K562 (cell line): ENCODE measurements at regions not wholly inside any gene's neighbourhood (a gene's known extent, or its start where the extent isn't known, plus 50 kb on each side); places are given as distances from the start of the nearest gene placed in this dataset.

ENCODE experiments used
- ATAC-seq: fragments of 200-7000 bp; cut with Tn5 transposase; 3 replicates; pipeline ENCODE4 v1.9.1; 2020; ENCODE audit warnings: moderate library complexity
- BruUV-seq: library from RNA; stranded (reverse); fragments of 400-500 nt; replicated peaks from 2 replicates; lab custom pipeline; 2021; lab: Mats Ljungman, UMichigan
- CTCF ChIA-PET: fragments of 300-600 bp; formaldehyde crosslinking; extraction: SDS; loops from one replicate; lab custom pipeline; 2021; ENCODE audit warnings: low intra/inter-chr PET ratio; lab: Yijun Ruan, JAX
- POLR2A ChIA-PET: fragments of 300-600, 350-650 bp; sonication (Branson Sonifier 250); formaldehyde crosslinking; extraction: SDS; loops from one replicate; lab custom pipeline; 2021; ENCODE audit warnings: antibody characterized with exemption, inconsistent platforms; lab: Yijun Ruan, JAX
- DNase-seq, 4 experiments: peaks; one replicate each; pipeline versions ENCODE4 v3.0.0 to v3.0.0-alpha.2; 2011 to 2018; ENCODE audit warnings: low spot score in 3 of 4, mixed read lengths in 3 of 4; ENCODE audit errors: extremely low read depth in 1 of 4
- FAIRE-seq: peaks from 2 replicates; lab custom pipeline; 2011; peaks lifted over from hg19 to GRCh38; lab: Jason Lieb, UNC
- H2AFZ ChIP-seq: 2 replicates; pipeline ENCODE4 v1.6.0; 2011; ENCODE audit warnings: low read depth, low read length, control low read depth, inconsistent platforms
- H3K27ac ChIP-seq: fragments of 200-600 bp; 3 replicates; pipeline ENCODE4 v1.8.0; 2011; ENCODE audit warnings: low read depth, mild to moderate bottlenecking, control low read depth, inconsistent platforms, low read length, moderate library complexity, mixed read lengths; ENCODE audit errors: extremely low read depth
- H3K27me3 ChIP-seq, 2 experiments: fragments of 300-600 bp in 1 of 2; 2 replicates in 1 of 2; 3 replicates in 1 of 2; pipeline versions ENCODE4 v1.6.0 to v1.8.0; 2011; ENCODE audit warnings: inconsistent platforms in 2 of 2, low read length in 2 of 2, mild to moderate bottlenecking in 1 of 2, mixed read lengths in 1 of 2, moderate library complexity in 1 of 2; ENCODE audit not compliant: control insufficient read depth in 2 of 2, insufficient read depth in 2 of 2
- H3K36me3 ChIP-seq: fragments of 300-600 bp; 3 replicates; pipeline ENCODE4 v1.8.0; 2011; ENCODE audit warnings: mild to moderate bottlenecking, low read length, inconsistent platforms; ENCODE audit not compliant: control insufficient read depth, insufficient read depth
- H3K4me1 ChIP-seq, 2 experiments: fragments of 200-600 bp in 1 of 2; replicated peaks in 1 of 2; 2 replicates in 1 of 2; 3 replicates in 1 of 2; pipeline versions ENCODE4 v1.5.1 to v1.8.0; 2011; ENCODE audit warnings: inconsistent platforms in 2 of 2, low read length in 2 of 2, mild to moderate bottlenecking in 1 of 2, mixed read lengths in 1 of 2, moderate library complexity in 1 of 2; ENCODE audit not compliant: control insufficient read depth in 2 of 2, insufficient read depth in 2 of 2
- H3K4me2 ChIP-seq: 2 replicates; pipeline ENCODE4 v1.6.1; 2011; ENCODE audit warnings: low read length, control low read depth, inconsistent platforms, mixed read lengths; ENCODE audit not compliant: insufficient read depth
- H3K4me3 ChIP-seq: fragments of 200-600 bp; sonication (generic), shearing (Covaris generic); 2 replicates; pipeline ENCODE4 v1.5.1; 2016; ENCODE audit warnings: control low read depth, inconsistent platforms
- H3K79me2 ChIP-seq: fragments of 200-600 bp; 3 replicates; pipeline ENCODE4 v1.8.0; 2011; ENCODE audit warnings: low read length, inconsistent platforms; ENCODE audit not compliant: control insufficient read depth, insufficient read depth
- H3K9ac ChIP-seq, 2 experiments: 2 replicates each; pipeline versions ENCODE4 v1.6.0 to v1.6.1; 2011; ENCODE audit warnings: low read depth in 2 of 2, low read length in 2 of 2, control low read depth in 1 of 2, inconsistent platforms in 1 of 2, mild to moderate bottlenecking in 1 of 2, mixed read lengths in 1 of 2; ENCODE audit not compliant: insufficient read depth in 1 of 2
- H3K9me1 ChIP-seq: one replicate; pipeline ENCODE4 v1.6.0; 2011; ENCODE audit warnings: inconsistent platforms, mild to moderate bottlenecking, low read length, moderate library complexity; ENCODE audit not compliant: control insufficient read depth, insufficient read depth
- H3K9me3 ChIP-seq: replicated peaks from 2 replicates; pipeline ENCODE4 v1.5.1; 2011; ENCODE audit warnings: low read depth, low read length, inconsistent platforms; ENCODE audit not compliant: control insufficient read depth, insufficient read depth
- H4K20me1 ChIP-seq: replicated peaks from 2 replicates; pipeline ENCODE4 v1.6.1; 2011; ENCODE audit warnings: low read length, inconsistent platforms, mixed read lengths; ENCODE audit not compliant: control insufficient read depth, insufficient read depth
- CBX8 ChIP-seq: fragments of 200-600 bp; sonication (generic); IDR thresholded peaks from 2 replicates; pipeline ENCODE4 v1.6.1; 2012; ENCODE audit warnings: borderline replicate concordance, mixed run types, low read depth, mild to moderate bottlenecking, moderate library complexity, mixed read lengths, low read length, control low read depth, inconsistent platforms; ENCODE audit not compliant: poor library complexity, severe bottlenecking; ENCODE audit errors: extremely low read depth
- CREB3L1 ChIP-seq: fragments of 450-650 bp; IDR thresholded peaks from 2 replicates; pipeline ENCODE4 v1.6.1; 2014; ENCODE audit warnings: low read depth, mild to moderate bottlenecking, moderate library complexity, borderline replicate concordance
- GATAD2B ChIP-seq: fragments of 450-650 bp; IDR thresholded peaks from 2 replicates; pipeline ENCODE4 v1.6.1; 2017; ENCODE audit warnings: mild to moderate bottlenecking, borderline replicate concordance
- HMBOX1 ChIP-seq: sonication (generic); IDR thresholded peaks from 2 replicates; pipeline ENCODE4 v1.6.1; 2016
- HNRNPK ChIP-seq: fragments of 200-400 bp; formaldehyde crosslinking; IDR thresholded peaks from one replicate; pipeline ENCODE4 v1.6.1; 2018; ENCODE audit warnings: mild to moderate bottlenecking, low read depth, low read length; ENCODE audit not compliant: poor library complexity, severe bottlenecking
- KLF6 ChIP-seq: fragments of 250-450 bp; sonication (Bioruptor Pico); IDR thresholded peaks from 2 replicates; pipeline ENCODE4 v1.4.0; 2020; ENCODE audit warnings: mild to moderate bottlenecking, moderate library complexity, borderline replicate concordance
- MXD1 ChIP-seq: fragments of 250-450 bp; sonication (Bioruptor Pico); IDR thresholded peaks from 2 replicates; pipeline ENCODE4 v1.8.0; 2021; ENCODE audit warnings: borderline replicate concordance, mild to moderate bottlenecking, moderate library complexity; ENCODE audit not compliant: poor library complexity, severe bottlenecking
- NCOA2 ChIP-seq, 2 experiments: fragments of 450-650 bp; IDR thresholded peaks; 2 replicates each; pipeline ENCODE4 v1.6.1; 2018; ENCODE audit warnings: mild to moderate bottlenecking in 2 of 2, moderate library complexity in 1 of 2; ENCODE audit not compliant: partially characterized antibody in 2 of 2
- NEUROD1 ChIP-seq: fragments of 150-350 bp; IDR thresholded peaks from 2 replicates; pipeline ENCODE4 v1.6.1; 2014; ENCODE audit warnings: borderline replicate concordance, low read length, low read depth; ENCODE audit not compliant: partially characterized antibody
- TFAP4 ChIP-seq: sonication (generic); formaldehyde crosslinking; IDR thresholded peaks from 2 replicates; pipeline ENCODE4 v1.8.0; 2022; ENCODE audit warnings: missing genetic modification reagents, mild to moderate bottlenecking, moderate library complexity, borderline replicate concordance
- U2AF1 ChIP-seq: fragments of 200-400 bp; formaldehyde crosslinking; optimal IDR thresholded peaks from 2 replicates; pipeline ENCODE3; 2017; ENCODE audit warnings: mild to moderate bottlenecking, low read depth, low read length, moderate library complexity
- ZBTB49 ChIP-seq: sonication (generic); formaldehyde crosslinking; IDR thresholded peaks from 2 replicates; pipeline ENCODE4 v1.8.0; 2022; ENCODE audit warnings: missing genetic modification reagents, mild to moderate bottlenecking, borderline replicate concordance
- ZNF408 ChIP-seq: fragments of 250-450 bp; sonication (Bioruptor Pico); IDR thresholded peaks from 2 replicates; pipeline ENCODE4 v1.4.0; 2020; ENCODE audit warnings: low read depth, mild to moderate bottlenecking, moderate library complexity
- ZNF75A ChIP-seq: fragments of 450-650 bp; formaldehyde crosslinking; IDR thresholded peaks from 2 replicates; pipeline ENCODE4 v1.4.0; 2020; ENCODE audit warnings: mild to moderate bottlenecking
- WGBS: fragments of 100-300 bp; shearing (Covaris generic); methylation state at CpG from one replicate; pipeline ENCODE4 v1.1.6; 2016; ENCODE audit warnings: low coverage, mixed read lengths; ENCODE audit not compliant: insufficient coverage; ENCODE audit errors: missing lambda C conversion rate; 5-methylcytosine and 5-hydroxymethylcytosine counted together
- in situ Hi-C: fragments of 300-500 bp; cut with MboI; formaldehyde crosslinking; loops from 4 replicates; pipeline ENCODE4 v1.15.0; 2018; ENCODE audit warnings: inconsistent platforms, mixed read lengths
- intact Hi-C: fragments of 100-400 bp; cut with micrococcal nuclease; formaldehyde crosslinking; loops from 2 replicates; pipeline ENCODE4 v1.14.2; 2022

GRCh38 chr13:36530861-36531590, 98.7 kb downstream of the CCNA1 start:
- no peaks in the 10 kb centered on the region for H3K27me3 ChIP-seq
- BruUV-seq, result no TSS peak
- no peak overlapping the region for H3K27ac ChIP-seq
- no peak overlapping the region for H3K4me3 ChIP-seq
- no peak overlapping the region for H3K4me2 ChIP-seq
- no peaks in the 10 kb centered on the region for H3K36me3 ChIP-seq
- no peak overlapping the region for H3K9ac ChIP-seq
- no peaks in the 10 kb centered on the region for H4K20me1 ChIP-seq
- H3K9me1 ChIP-seq, result no peaks in the 10 kb centered on the region
- no peaks in the 10 kb centered on the region for H3K79me2 ChIP-seq
- POLR2A ChIA-PET, result no interaction called here
- intact Hi-C loops, result no loop called here
- no peak for TF ChIP-seq TFAP4 (CRISPR knock-in tag)
- no peak for TF ChIP-seq NCOA2 (IDR thresholded peaks at IDR 0.05; ENCODE audit: partially characterized antibody in 2 of 2)
- TF ChIP-seq ZNF75A (CRISPR knock-in tag), result no peak
- no peak for TF ChIP-seq MXD1
- no peak for TF ChIP-seq KLF6 (CRISPR knock-in tag)
- no peak for TF ChIP-seq ZBTB49 (CRISPR knock-in tag)
- no peak for TF ChIP-seq U2AF1
- TF ChIP-seq CREB3L1, result no peak
- TF ChIP-seq NEUROD1, result no peak
- no peak for TF ChIP-seq GATAD2B
- no peak for TF ChIP-seq HNRNPK
- TF ChIP-seq CBX8, result no peak
- no peak for TF ChIP-seq ZNF408 (CRISPR knock-in tag)
- no peak for TF ChIP-seq HMBOX1
- H3K9me3 ChIP-seq, result no peaks in the 10 kb centered on the region
- 0% methylated on average over 4 of the region's 5 CpGs for WGBS
- ATAC-seq (no peak), DNase-seq (no peak), FAIRE-seq (no peak)
- in situ Hi-C loops, result no loop called here
- H2AFZ ChIP-seq, result no peak overlapping the region
- H3K4me1 ChIP-seq, result no peaks in the 10 kb centered on the region
- CTCF ChIA-PET, result no interaction called here
